NT2/D1 (cell line): ENCODE measurements at regions not wholly inside any gene's neighbourhood (a gene's known extent, or its start where the extent isn't known, plus 50 kb on each side); places are given as distances from the start of the nearest gene placed in this dataset.

Source experiments
- SUZ12 ChIP-seq: IDR thresholded peaks from 2 replicates; pipeline ENCODE4 v1.6.1; 2011; ENCODE audit not compliant: insufficient read length, insufficient read depth; ENCODE audit errors: extremely low read depth
- YY1 ChIP-seq: IDR thresholded peaks from 2 replicates; pipeline ENCODE4 v1.6.1; 2011; ENCODE audit not compliant: insufficient read length, insufficient read depth
- ZNF274 ChIP-seq: IDR thresholded peaks from 2 replicates; pipeline ENCODE4 v1.6.1; 2011; ENCODE audit warnings: mild to moderate bottlenecking, low read depth, low read length

- TF ChIP-seq SUZ12 = no peak
- TF ChIP-seq YY1 = no peak
- no peak for TF ChIP-seq ZNF274
Observed at GRCh38 chr2:145593991-145594614, 1074.2 kb upstream of the ZEB2 start.
